Kidney tubule cell (primary cell): ENCODE measurements at regions not wholly inside any gene's neighbourhood (a gene's known extent, or its start where the extent isn't known, plus 50 kb on each side); places are given as distances from the start of the nearest gene placed in this dataset.
A peak's percentile ranks its signal among the peaks of the same experiment; 100 is the strongest.
"Not testable (repeated sequence)": the region's sequence is repeated elsewhere in the genome, so short reads cannot be mapped to it uniquely, and the experiment has no call there.

Source experiments
- DNase-seq: peaks from one replicate; pipeline ENCODE4 v3.0.0-alpha.2; 2018; ENCODE audit warnings: low spot score

DNA sequence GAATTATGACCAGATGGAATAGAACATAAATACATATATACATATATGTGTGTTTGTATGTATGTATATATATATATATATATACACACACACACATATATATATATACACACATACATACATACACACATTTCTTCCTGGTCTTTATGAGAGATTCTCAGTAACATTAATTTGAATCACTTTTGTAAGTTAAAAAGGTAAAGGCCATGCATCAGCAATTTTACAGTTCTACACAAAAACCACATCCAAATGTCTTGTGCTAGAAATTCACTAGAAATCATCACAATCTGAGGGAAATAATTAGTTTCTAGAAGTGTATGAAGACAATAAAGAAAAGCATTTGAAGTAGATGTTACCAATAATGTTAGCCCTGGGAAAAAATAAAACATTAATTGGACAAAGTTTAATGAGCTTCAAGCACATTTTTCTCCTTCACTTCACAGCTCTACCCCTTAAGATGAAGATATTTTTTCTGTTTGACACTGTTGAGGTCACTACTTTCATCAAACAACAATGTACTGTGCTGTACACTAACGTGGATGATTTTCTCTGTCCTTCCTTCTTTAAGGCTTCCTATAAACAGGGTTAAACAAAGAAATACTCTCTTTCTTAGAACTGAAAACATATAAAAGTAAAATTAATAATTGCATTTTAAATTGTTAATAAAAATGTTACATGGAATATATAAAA is 189.2 kb upstream of the NR4A3 start:
- DNase-seq = no peak

DNA sequence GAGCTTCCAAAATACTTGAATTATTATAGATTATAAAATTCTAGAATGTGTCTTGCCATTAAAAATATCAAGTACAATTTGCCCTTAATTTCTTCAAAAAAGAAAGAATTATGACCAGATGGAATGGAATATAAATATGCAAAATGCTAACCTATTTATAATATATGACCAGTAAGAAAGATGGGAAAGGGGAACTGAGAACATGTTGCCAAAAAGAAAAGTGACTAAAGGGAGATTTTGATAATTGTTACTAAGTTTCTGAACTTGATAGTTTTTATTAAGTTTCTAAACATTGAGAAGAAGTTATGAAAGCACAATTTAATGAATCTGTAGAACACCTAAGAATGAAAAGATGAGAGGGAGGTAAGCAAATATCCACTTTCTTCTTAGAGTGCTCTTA is 188.4 kb upstream of the NR4A3 start:
- no peak for DNase-seq

DNA sequence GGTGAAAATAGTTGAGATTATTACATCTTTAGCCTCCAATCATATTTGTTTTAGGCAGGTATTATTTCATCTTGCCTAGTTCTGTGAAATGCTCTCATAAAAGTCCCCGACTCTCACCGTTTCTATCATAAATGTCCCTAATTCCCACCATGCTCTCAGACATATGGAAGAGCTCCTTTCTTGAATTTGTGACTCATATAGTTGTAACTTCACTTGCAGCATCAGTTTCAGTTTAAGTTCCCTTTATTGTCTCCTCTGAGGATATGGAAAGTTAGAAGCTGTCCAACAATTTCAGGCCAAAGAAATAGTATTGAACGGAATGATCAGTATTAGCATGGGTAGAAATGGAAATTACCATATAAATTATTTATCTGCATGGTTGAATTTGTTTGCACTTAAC is 187.5 kb upstream of the NR4A3 start:
- DNase-seq = no peak

DNA sequence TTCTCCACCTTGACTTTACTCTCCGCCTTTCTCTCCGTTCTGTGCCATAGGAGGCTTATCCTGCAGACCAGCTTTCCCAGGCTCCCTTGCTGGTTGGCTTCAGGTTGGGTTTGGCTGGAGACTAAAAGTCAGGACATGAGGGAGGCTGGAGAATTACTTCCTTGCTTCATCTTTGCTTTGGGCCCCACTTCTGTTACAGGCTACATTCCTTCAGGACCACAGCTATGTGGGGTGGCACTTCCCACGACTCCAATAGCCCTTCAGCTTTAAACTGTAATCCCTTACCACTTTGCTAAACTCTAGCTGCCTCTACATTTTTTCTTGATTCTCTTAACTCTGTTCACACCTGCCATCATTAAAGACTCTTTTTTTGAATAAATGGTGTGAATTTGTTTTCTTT is 186.7 kb upstream of the NR4A3 start:
- DNase-seq = no peak

DNA sequence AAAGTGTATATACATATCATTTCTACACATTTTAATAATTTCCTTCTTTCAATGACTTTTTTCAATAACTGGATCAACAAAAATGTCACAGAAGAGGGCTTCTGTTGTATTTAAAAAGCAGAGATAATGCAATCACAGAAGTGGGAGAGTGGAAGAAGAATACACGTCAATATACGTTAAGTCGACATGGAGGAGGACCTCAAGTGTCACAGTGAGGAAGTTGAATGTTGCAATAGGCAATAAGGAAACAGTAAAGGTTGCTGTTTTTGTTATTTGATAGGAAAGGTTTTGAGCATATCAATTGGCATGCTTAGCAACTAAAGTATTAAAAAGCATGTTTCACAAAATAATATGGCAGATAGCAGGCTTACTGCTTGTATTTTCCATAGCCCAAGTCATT is 184.0 kb upstream of the NR4A3 start:
- DNase-seq = no peak

DNA sequence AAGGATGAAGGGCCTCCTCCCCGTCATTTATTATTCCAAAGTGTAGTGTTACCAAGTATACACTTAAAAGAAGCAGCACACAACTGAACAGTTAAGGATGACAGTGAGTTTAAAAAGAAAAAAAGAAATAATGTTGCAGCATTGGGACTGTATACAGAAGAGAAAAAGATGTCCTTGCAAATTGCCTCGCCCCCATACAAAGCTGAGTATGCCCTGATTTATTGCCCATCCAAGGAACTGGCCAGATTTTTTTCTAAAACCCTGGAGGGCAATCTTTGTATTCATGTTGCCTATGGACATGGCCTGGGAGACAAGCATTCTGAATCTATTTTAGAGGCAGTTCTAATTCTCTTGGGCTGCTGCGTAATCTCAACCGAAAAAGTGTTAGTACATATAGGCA is 182.7 kb upstream of the NR4A3 start:
- no peak for DNase-seq

DNA sequence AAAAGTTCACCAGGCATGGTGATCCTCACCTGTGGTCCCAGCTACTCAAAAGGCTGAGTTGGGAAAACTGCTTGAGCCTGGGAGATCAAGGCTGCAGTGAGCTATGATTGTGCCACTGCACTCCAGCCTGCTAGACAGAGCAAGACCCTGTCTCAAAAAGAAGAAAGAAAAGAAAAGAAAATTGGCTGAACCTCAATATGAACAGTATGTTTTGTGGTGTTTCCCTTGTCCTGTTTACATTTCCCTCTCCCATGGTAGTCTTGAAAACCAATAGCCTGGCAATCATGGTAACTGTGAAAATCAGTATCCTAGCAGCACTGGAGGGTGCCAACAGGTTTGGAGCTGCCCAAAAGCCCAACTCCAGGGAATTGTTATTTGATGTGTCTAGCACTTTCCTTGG is 174.1 kb upstream of the NR4A3 start:
- no peak for DNase-seq

DNA sequence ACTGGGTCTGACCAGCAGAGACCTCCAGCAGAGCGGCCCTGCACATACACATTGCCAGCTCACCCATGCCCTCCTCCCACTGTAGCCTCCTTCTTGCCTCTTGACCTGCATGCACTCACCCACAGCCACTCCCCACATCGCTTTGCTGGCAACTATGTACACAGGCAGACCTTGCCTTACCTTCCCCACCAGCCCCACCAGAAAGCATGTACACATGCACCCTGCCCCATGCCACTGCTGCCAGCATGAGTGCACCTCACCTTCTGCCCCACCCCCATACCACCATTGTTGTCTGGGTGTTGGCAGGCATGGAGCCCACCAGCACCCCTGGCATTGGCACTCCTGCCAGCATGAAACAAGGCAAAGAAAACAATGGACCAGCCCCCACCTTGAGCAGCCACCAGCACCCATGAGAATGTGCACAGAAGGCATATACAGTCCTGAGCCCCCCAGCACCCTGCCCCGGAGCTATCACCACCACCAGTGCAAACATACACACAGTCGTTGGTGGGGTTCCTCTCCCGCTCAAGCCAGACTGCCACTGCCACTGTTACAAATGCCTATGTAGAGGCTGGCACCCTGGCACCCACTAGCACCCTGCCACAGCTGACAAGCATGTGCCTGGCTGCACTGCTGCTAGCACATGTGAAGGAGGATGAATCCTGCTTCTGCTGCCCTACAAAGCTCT is 171.4 kb upstream of the NR4A3 start:
- DNase-seq = no peak

DNA sequence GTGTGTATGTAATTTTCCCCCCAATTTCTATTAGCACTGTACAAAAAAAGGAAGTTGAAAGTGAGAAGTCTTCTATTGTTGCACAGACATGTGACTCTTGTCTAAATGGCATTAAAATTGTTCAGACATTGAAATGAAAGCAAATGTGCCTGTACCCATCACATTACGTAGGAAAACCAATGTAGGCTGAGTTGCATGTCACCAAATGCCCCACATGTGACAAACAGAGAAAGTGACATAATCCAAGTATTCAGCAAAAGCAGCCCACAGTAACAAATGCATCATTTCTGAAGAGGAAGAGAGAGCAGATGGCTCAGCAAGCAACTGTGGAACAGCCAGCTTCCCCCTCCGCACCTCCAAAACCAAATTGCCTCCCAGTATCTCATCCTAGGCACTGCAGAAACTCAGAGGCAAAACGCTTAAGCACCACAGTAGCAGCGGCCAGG is 161.5 kb upstream of the NR4A3 start:
- no peak for DNase-seq

DNA sequence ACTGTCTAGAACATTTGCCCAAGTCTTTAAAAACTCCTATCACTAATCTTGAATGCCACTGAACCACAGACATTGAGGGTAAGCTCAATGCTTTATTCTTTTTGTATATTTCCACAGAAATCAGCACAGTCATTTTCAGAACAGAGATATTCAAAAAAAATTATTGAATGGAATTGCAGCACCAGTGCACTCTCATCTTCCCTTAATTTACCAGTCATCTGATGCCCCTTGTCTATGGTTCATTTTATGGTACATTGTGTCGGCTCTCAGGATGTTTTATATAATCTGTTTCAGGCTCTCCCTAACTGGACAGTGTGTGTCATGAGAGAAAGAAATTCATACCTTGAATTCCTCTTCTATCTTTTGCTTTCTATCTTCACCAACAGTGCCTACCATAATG is 158.4 kb upstream of the NR4A3 start:
- no peak for DNase-seq

DNA sequence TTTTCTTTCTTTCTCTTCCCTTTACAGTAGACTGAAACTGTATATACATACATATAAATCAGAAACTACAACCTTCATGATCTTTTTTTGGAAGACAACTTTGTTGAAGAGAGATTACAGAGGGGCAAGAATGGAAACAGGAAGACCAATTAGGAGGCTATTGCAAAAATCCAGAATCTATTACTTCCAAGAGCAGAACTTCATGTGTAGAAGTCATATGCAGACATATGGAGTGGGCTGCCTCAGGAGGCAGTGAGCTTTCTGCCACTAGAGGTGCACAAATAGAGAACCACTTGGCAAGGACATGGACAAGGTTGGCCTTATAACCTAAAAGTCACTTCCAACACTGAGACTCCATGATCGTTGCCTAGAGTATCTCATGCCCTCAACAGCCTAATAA is 157.8 kb upstream of the NR4A3 start:
- DNase-seq = no peak

DNA sequence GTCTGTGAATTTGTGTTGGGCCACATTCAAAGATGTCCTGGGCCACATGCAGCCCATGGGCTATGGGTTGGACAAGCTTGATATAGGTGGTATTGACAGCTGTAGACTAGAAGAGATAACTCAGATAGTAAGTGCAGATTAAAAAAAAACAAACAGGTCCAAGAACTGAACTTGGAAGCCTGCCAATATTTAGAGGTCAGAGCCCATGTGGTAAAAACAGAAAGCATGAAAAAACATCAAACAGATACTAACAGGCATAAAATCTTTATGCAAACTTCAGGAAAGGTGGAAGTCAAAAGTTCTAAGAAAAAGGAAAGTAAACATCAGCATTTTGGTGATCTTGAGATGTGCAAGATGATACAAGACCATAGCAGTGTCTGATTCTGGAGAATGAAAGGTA is 155.1 kb upstream of the NR4A3 start:
- no peak for DNase-seq

DNA sequence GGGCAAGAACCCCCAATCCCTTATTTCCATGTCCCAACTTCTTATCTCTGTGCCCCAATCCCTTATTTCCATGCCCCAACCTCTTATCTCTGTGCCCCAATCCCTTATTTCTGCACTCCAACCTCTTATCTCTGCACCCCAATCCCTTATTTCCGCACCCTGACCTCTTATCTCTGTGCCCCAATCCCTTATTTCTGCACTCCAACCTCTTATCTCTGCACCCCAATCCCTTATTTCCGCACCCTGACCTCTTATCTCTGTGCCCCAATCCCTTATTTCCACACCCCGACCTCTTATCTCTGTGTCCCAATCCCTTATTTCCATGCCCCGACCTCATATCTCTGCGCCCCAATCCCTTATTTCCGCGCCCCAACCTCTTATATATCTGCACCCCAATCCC is 150.8 kb upstream of the NR4A3 start:
- not testable (repeated sequence) for DNase-seq

DNA sequence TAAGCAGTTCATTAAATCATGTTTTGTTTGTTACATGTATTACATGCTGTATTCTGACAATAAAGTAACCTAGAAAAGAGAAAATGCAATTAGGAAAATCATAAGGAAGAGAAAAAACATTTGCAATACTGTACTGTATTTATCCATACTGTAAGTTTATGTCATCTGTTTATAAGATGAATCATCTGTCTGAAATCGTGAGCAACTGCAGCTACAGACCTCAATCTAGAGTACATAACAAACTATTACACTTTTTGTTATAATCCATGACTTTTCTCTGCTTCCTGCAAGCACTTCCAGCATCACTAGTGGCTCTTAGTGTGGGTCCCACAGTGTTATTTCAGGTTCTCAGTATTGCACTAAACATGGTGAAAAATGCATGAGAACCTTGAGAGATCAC is 144.4 kb upstream of the NR4A3 start:
- DNase-seq = no peak

DNA sequence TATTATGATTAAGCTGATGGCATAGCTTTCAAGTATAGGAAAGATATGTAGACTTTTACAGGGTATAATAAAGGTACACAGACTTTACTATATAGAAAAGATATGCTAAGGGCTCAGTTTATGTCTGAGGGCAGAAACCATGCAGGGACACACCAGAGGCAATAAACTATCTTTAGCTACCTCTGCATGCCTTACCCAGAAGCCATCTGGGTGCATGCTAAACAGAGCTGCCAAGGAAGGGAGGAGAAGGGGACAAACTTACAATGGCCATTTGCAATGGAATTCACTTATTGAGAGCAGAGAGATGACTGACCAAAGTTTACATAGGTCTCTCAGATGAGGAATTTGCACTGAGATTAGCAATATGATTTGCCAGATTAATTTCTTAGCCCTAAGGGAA is 143.1 kb upstream of the NR4A3 start:
- no peak for DNase-seq

DNA sequence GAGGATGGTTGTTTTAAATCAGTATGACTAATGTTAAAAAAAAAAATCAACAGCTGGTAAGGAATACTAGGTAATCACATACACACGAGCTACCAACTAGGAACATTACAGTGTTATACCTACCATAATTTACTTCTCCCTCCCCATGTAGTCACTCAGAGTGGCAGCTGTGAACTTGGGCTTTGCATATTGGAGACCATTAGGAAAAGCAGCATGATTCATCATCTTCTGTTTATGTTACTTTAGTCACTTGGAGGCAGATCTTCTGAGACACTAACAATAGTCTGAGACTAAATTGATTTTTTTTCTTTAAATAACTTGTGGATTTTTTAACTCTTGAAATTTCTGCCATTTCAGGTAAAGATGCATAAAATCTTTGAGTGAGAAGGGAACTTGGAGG is 141.5 kb upstream of the NR4A3 start:
- DNase-seq = peak; percentile 50

DNA sequence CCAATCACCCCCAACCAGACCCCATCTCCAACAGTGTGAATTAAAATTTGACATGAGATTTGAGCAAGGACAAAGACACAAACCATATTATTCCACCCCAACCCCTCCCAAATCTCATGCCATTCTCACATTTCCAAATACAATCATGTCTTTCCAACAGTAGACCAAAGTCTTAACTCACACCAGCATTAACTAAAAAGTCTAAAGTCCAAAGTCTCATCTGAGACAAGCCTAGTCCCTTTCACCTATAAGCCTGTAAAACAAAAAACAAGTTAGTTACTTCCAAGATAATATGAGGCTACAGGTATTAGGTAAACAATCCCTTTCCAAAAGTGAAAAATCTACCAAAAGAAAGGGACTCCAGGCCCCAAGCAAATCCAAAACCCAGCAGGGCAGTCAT is 140.6 kb upstream of the NR4A3 start:
- no peak for DNase-seq

DNA sequence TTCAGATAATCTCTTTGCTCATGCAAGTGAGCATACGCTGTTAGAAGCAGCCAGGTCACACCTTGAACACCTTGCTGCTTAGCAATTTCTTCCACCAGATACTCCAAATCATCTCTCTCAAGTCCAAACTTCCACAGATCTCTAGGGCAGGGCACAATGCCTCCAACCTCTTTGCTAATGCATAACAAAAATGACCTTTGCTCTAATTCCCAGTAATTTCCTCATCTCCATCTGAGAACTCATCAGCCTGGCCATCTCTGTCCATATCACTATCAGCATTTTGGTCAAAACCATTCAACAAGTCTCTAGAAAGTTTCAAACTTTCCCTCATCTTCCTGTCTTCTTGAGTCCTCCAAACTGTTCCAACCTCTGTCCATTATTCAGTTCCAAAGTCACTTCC is 139.3 kb upstream of the NR4A3 start:
- DNase-seq = no peak

DNA sequence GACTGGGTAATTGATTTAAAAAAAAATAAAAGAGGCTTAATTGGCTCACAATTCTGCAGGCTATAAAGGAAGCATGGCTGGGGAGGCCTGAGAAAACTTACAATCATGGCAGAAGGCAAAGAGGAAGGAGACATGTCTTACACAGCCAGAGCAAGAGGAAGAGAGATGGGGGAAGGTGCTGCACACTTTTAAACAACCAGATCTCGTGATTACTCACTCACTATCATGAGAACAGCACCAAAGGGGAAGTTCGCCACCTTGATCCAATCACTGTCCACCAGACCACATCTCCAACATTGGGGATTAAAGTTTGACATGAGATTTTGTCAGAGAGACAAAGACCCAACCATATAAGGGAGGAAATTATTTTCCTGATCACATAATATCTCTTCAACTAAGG is 138.8 kb upstream of the NR4A3 start:
- DNase-seq = no peak

DNA sequence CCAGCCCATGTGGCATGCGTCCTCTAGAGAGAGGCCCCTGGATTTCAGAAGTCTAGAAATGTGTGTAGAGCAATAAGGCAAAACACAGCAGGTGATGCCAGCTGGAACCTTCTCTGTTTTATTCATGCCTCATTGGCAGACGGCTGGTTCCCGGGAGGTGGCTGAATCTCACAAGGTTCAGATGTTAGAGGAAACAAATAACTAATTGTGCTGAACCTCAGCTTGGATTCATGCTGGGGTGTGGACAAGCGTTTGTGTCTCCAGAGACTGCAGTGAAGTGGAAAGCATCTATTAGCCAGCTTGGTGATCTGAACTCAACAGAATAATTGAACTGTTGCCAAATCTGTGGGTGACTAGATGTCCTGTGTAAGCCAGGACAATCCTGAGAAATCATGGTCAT is 131.1 kb upstream of the NR4A3 start:
- peak; percentile 61 for DNase-seq

DNA sequence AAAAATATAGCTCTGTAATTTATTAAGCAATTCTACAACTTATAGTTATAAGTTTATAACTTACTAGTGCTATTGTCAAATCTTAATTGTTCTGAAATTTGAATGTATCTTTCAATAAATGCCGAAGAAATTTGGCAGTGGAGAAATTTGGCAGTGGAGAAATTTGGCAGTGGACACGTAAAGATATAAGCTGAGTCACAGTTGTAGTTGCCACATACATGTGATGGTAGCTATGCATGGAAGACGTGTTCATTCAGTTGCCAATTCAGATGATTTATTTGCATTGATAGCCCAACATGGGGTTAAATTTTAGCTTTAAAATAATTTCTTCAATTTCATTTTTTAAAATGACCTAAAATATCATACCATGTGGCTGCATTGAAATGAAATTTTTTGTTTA is 127.8 kb upstream of the NR4A3 start:
- DNase-seq = no peak

DNA sequence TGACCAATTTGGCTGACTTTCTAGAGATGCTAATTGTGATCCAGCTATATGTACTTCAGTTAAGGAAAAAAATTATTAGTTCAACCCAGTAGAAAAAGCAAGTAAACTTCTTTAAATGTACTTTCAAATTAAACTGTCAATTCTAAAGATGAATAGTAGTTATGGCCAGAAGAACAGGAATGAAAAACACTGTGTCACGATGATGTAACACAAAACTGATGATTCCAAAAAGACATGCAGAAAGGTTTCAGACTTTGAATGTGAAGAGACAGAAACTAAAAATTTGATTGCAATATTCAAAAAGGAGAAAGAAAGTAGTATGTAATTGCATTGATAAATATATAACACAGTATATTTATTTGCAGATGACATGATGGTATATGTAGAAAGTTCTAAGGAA is 127.3 kb upstream of the NR4A3 start:
- DNase-seq = no peak

DNA sequence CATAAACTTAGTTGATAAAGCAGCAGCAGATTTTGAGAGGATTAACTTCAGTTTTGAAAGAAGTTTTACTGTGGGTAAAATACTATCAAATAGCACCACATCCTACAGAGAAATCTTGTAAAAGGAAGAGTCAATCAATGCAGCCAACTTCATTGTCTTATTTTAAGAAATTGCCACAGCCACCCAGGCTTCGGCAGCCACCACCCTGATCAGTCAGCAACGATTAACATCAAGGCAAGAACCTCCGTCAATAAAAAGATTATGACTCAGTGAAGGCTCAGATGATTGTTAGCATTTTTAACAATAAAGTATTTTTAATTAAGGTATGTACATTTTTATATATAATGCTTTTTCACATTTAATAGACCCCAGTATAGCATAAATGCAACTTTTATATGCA is 122.3 kb upstream of the NR4A3 start:
- no peak for DNase-seq

DNA sequence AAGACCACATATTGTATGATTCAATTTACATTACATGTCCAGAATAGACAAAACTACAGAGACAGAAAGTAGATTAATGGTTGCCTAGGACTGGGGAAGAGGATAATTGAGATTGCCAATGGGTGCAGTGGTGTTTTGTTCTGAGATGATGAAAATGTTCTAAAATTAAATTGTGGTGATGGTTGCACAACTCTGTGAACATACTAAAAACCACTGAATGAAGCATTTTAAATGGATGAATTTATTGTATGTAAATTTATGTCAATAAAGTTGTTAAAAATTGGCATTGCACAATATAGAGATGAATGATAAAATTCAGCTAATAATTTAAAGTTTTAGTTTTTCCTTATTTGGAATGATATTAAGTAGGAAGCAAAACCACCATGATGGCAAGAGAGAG is 109.5 kb upstream of the NR4A3 start:
- no peak for DNase-seq
